Heart right ventricle (tissue), 16 donors: ENCODE measurements at regions not wholly inside any gene's neighbourhood (a gene's known extent, or its start where the extent isn't known, plus 50 kb on each side); places are given as distances from the start of the nearest gene placed in this dataset.

Source experiments
- ATAC-seq, 8 donors: fragments of 200-7000 bp; cut with Tn5 transposase; one replicate each; pipeline ENCODE4 v1.9.1; 2020; ENCODE audit warnings: mild to moderate bottlenecking in 8 of 8, moderate library complexity in 8 of 8, moderate number of reproducible peaks in 1 of 8
- DNase-seq, 2 donors: peaks; one replicate each; pipeline ENCODE4 v3.0.0-alpha.2; 2020
- H3K27ac ChIP-seq, 10 donors: fragments of 200-600 bp; sonication (generic) in 2 of 10; one replicate each; pipeline versions ENCODE4 v1.5.0 to v1.8.0; 2020 to 2022; ENCODE audit warnings: mild to moderate bottlenecking in 3 of 10
- H3K27me3 ChIP-seq, 7 donors: fragments of 200-600 bp; one replicate each; pipeline ENCODE4 v1.8.0; 2021 to 2022; ENCODE audit warnings: mild to moderate bottlenecking in 2 of 7
- H3K36me3 ChIP-seq, 9 donors: fragments of 200-600 bp; sonication (generic) in 1 of 9; one replicate each; pipeline versions ENCODE4 v1.5.0 to v1.8.0; 2020 to 2022; ENCODE audit warnings: mild to moderate bottlenecking in 2 of 9
- H3K4me1 ChIP-seq, 9 donors: fragments of 200-600 bp; sonication (generic) in 1 of 9; one replicate each; pipeline versions ENCODE4 v1.5.0 to v1.8.0; 2020 to 2022; ENCODE audit warnings: mild to moderate bottlenecking in 4 of 9
- H3K4me3 ChIP-seq, 10 donors: fragments of 200-600 bp; sonication (generic) in 2 of 10; one replicate each; pipeline versions ENCODE4 v1.5.0 to v1.8.0; 2020 to 2022; ENCODE audit warnings: mild to moderate bottlenecking in 7 of 10, moderate library complexity in 2 of 10
- H3K9me3 ChIP-seq, 11 donors: fragments of 200-600 bp in 10 of 11; sonication (generic) in 2 of 11; one replicate each; pipeline versions ENCODE4 v1.5.0 to v1.8.0; 2013 to 2022; ENCODE audit warnings: mild to moderate bottlenecking in 2 of 11, control low read depth in 1 of 11, moderate library complexity in 1 of 11
- CTCF ChIP-seq, 9 donors: fragments of 200-600 bp; sonication (generic) in 2 of 9; IDR thresholded peaks; one replicate each; pipeline versions ENCODE4 v1.5.0 to v1.8.0; 2021 to 2022; ENCODE audit warnings: antibody characterized with exemption in 9 of 9, mild to moderate bottlenecking in 5 of 9, moderate library complexity in 1 of 9
- WGBS, 2 donors: extraction: QIAGEN DNeasy Blood & Tissue Kit; methylation state at CpG; one replicate each; pipeline ENCODE4 v1.1.7; 2013; ENCODE audit warnings: inconsistent platforms in 1 of 2; 5-methylcytosine and 5-hydroxymethylcytosine counted together
- intact Hi-C, 10 donors: fragments of 100-400 bp; cut with DNase I; formaldehyde crosslinking; loops; one replicate each; pipeline versions ENCODE4 v1.11.1 to v1.14.2; 2022
- donor health status: Arrhythmogenic right ventricular cardiomyopathy.
- donor health status: ischemic (EF 13 %, LVEDD 7.1; RV severe dilation, severe dysfunction).
- donor health status: healthy with polysubstance abuse.
- donor health status: DM: no; HTN: yes; CAD: no.
- donor health status: DM: no; HTN: no; CAD: no.
- donor health status: ischemic (EF 25% LVEDD 6.9; RV normal size, moderate dysfunction).
- donor health status: ischemic (EF 25% LVEDD 5.7; RV mildly dilated, moderate dysfunction).
- donor health status: healthy.
- donor health status: DM: yes; HTN: yes; CAD: no.
- donor health status: Ischemic cardiomyopathy.
- donor health status: ischemic (EF 35%, LVEDD 5.7; RV mildly dilated, moderate dysfunction).
- donor health status: nonischemic (EF 11% LVEDD 7.7; RV severe dilation, severe dysfunction).
- donor health status: DM: yes; HTN: yes; CAD: no.
- donor health status: PGD.
- donor health status: ischemic (EF 29% LVEDD 5.4; RV normal size, mild dysfunction).
- donor health status: nonischemic (EF 23%, LVEDD 6.1; RV moderate dilation, normal function).

- DNase-seq (no peak), ATAC-seq (no peak)
- Histone ChIP-seq H3K27me3 (peaks cover 4 to 96% (median 87%) of the 10 kb centered on the region in 7 donors), H3K9me3 (peaks cover 0 to 10% (median 0%) of the 10 kb centered on the region in 11 donors), H3K4me1 (no peaks in the 10 kb centered on the region), H3K4me3 (no peak overlapping the region), H3K36me3 (no peaks in the 10 kb centered on the region), H3K27ac (no peak overlapping the region)
- intact Hi-C loops: loop anchor here in 1 of 10 donors (10.0 kb wide), 1 partner anchor 99 kb away; no protein-coding TSS in a partner anchor
- no peak for TF ChIP-seq CTCF (IDR thresholded peaks at IDR 0.05)
- WGBS, 2 donors: 69 to 73% methylated on average over 13 to 14 of the region's 14 CpGs
These were observed 257.3 kb downstream of the RBFOX3 start for GRCh38 chr17:79353548-79353947.

GRCh38 chr17:79353016-79353415, 257.8 kb downstream of the RBFOX3 start:
- peaks cover 4 to 91% (median 82%) of the 10 kb centered on the region in 7 donors for H3K27me3 ChIP-seq
- intact Hi-C loops: loop anchor here in 1 of 10 donors (10.0 kb wide), 1 partner anchor 98 kb away; no protein-coding TSS in a partner anchor

GRCh38 chr17:79350533-79350932, 260.3 kb downstream of the RBFOX3 start:
- Histone ChIP-seq H3K4me3 (no peak overlapping the region), H3K27ac (no peak overlapping the region), H3K27me3 (peaks cover 2 to 69% (median 66%) of the 10 kb centered on the region in 7 donors), H3K36me3 (no peaks in the 10 kb centered on the region), H3K4me1 (no peaks in the 10 kb centered on the region), H3K9me3 (peaks cover 0 to 14% (median 0%) of the 10 kb centered on the region in 11 donors)
- no peak for TF ChIP-seq CTCF (IDR thresholded peaks at IDR 0.05)
- intact Hi-C loops: loop anchor here in 1 of 10 donors (10.0 kb wide), 1 partner anchor 96 kb away; no protein-coding TSS in a partner anchor
- WGBS, 2 donors: 82 to 83% methylated on average over 7 of the region's 7 CpGs
- no peak for ATAC-seq
- no peak for DNase-seq

More at GRCh38 chr17:79353016-79353415, 257.8 kb downstream of the RBFOX3 start:
- TF ChIP-seq CTCF (IDR thresholded peaks at IDR 0.05): no peak
- H3K36me3 ChIP-seq: no peaks in the 10 kb centered on the region
- H3K9me3 ChIP-seq: peaks cover 0 to 10% (median 0%) of the 10 kb centered on the region in 11 donors
- H3K4me3 ChIP-seq: no peak overlapping the region
- ATAC-seq (no peak), DNase-seq (no peak)
- H3K4me1 ChIP-seq: no peaks in the 10 kb centered on the region
- 72 to 83% methylated on average over 8 of the region's 8 CpGs for WGBS, 2 donors
- H3K27ac ChIP-seq: no peak overlapping the region

- intact Hi-C loops: loop anchor here in 1 of 10 donors (10.0 kb wide), 1 partner anchor 95 kb away; no protein-coding TSS in a partner anchor
- no peaks in the 10 kb centered on the region for H3K36me3 ChIP-seq
- WGBS, 2 donors: 74 to 79% methylated on average over 22 of the region's 22 CpGs
- ATAC-seq (no peak), DNase-seq (no peak)
- TF ChIP-seq CTCF (IDR thresholded peaks at IDR 0.05): no peak
- peaks cover 0 to 63% (median 58%) of the 10 kb centered on the region in 7 donors for H3K27me3 ChIP-seq
- no peaks in the 10 kb centered on the region for H3K4me1 ChIP-seq
- H3K4me3 ChIP-seq: no peak overlapping the region
- H3K9me3 ChIP-seq: peaks cover 0 to 22% (median 3%) of the 10 kb centered on the region in 11 donors
- H3K27ac ChIP-seq: no peak overlapping the region
These were observed 261.1 kb downstream of the RBFOX3 start for GRCh38 chr17:79349506-79350400.
